Ovary (tissue), 3 donors: ENCODE measurements at regions not wholly inside any gene's neighbourhood (a gene's known extent, or its start where the extent isn't known, plus 50 kb on each side); places are given as distances from the start of the nearest gene placed in this dataset.

ENCODE experiments used
- EP300 ChIP-seq: sonication (generic); formaldehyde crosslinking; IDR thresholded peaks from one replicate; pipeline ENCODE4 v1.6.1; 2017; ENCODE audit warnings: antibody characterized with exemption
- POLR2A ChIP-seq: fragments of 450-650 bp; IDR thresholded peaks from one replicate; pipeline ENCODE4 v1.6.1; 2017; ENCODE audit warnings: antibody characterized with exemption, mild to moderate bottlenecking, moderate library complexity
- TF ChIP-seq, protein P1 (sequence below), 3 donors: fragments of 450-650 bp in 2 of 3; fragments of 200-600 bp in 1 of 3; IDR thresholded peaks; one replicate each; pipeline versions ENCODE4 v1.5.1 to v1.8.0; 2016 to 2022; ENCODE audit warnings: antibody characterized with exemption in 3 of 3, mild to moderate bottlenecking in 1 of 3
- donor health status: DM: no; HTN: no; CAD: no.

DNA sequence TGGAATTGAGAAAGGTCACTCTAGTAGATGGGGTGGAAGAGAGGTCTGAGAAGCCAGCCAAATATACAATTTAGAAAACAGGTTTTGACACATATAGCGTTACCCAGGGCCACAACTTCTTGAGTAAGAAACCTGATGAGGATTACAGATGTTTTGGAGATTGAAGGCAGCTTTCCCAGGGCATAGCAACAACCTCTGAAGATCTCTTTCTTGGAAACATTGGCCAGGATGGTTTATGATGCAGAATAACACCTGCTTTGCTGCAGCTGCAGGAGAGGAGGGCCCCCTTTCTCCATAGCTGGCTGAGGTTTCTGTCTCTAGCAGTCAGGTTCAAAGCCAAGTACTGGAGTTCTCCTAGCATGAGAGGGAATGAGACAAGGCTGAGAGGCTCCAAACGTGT, 75.1 kb upstream of the NUP50 start:
- TF ChIP-seq, protein P1, sequence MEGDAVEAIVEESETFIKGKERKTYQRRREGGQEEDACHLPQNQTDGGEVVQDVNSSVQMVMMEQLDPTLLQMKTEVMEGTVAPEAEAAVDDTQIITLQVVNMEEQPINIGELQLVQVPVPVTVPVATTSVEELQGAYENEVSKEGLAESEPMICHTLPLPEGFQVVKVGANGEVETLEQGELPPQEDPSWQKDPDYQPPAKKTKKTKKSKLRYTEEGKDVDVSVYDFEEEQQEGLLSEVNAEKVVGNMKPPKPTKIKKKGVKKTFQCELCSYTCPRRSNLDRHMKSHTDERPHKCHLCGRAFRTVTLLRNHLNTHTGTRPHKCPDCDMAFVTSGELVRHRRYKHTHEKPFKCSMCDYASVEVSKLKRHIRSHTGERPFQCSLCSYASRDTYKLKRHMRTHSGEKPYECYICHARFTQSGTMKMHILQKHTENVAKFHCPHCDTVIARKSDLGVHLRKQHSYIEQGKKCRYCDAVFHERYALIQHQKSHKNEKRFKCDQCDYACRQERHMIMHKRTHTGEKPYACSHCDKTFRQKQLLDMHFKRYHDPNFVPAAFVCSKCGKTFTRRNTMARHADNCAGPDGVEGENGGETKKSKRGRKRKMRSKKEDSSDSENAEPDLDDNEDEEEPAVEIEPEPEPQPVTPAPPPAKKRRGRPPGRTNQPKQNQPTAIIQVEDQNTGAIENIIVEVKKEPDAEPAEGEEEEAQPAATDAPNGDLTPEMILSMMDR (IDR thresholded peaks at IDR 0.05), result no peak
- TF ChIP-seq EP300 (no peak), POLR2A (no peak)
